ENCODE measurements at regions not wholly inside any gene's neighbourhood (a gene's known extent, or its start where the extent isn't known, plus 50 kb on each side); places are given as distances from the start of the nearest gene placed in this dataset.

DNA sequence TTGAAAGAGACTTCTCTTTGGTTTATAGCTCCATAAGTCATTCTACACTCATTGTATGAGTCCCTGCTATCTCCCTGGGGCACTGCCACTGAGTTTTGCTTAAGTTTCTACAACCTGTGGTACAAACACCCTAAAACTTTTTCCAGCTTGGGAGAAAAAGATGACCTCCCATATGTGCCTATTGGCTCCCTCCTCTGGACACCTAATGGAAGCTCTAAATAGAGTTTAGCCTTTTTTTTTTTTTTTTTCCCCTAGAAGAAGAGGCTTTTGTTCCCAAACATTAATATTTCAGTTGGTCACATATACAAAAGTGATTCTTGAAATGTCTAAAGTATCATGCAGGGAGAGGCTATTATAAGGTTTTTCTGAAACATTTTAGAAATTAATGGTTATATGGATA, 547.2 kb upstream of the TMEFF2 start:
- TF ChIP-seq, protein P1, sequence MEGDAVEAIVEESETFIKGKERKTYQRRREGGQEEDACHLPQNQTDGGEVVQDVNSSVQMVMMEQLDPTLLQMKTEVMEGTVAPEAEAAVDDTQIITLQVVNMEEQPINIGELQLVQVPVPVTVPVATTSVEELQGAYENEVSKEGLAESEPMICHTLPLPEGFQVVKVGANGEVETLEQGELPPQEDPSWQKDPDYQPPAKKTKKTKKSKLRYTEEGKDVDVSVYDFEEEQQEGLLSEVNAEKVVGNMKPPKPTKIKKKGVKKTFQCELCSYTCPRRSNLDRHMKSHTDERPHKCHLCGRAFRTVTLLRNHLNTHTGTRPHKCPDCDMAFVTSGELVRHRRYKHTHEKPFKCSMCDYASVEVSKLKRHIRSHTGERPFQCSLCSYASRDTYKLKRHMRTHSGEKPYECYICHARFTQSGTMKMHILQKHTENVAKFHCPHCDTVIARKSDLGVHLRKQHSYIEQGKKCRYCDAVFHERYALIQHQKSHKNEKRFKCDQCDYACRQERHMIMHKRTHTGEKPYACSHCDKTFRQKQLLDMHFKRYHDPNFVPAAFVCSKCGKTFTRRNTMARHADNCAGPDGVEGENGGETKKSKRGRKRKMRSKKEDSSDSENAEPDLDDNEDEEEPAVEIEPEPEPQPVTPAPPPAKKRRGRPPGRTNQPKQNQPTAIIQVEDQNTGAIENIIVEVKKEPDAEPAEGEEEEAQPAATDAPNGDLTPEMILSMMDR (IDR thresholded peaks at IDR 0.05): no peak
- TF ChIP-seq POLR2AphosphoS5 (IDR thresholded peaks at IDR 0.05) (no peak), POLR2A (IDR thresholded peaks at IDR 0.05) (no peak)
- Histone ChIP-seq H3K27me3 (no peaks in the 10 kb centered on the region), H3K27ac (no peak overlapping the region), H3K9me3 (no peaks in the 10 kb centered on the region), H3K36me3 (no peaks in the 10 kb centered on the region), H3K4me1 (no peaks in the 10 kb centered on the region), H3K4me3 (no peak overlapping the region)
- DNase-seq (ENCODE audit: low spot score in 2 of 2): no peak
- intact Hi-C loops (cut with DNase I; ENCODE audit: low total_unique reads): no loop called here

DNA sequence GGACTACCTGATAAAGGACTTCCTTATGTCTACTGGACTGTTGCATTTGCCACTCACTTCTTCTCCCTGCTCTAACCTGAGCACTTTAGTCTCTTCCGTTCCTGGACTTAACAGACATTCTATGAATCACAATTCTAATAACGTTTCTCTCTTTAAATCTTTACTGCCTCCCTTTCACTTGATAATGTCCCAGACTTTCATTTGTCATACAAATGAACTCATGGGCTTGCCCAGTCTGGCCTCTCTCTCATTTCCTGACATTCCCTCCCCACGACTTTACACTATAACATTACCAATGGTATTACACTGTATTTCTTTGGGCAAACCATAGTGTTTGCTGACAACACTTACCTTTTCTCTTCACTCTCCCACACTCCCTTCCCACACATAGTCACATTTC, 540.7 kb upstream of the TMEFF2 start:
- no peak overlapping the region for H3K27ac ChIP-seq
- TF ChIP-seq POLR2AphosphoS5 (IDR thresholded peaks at IDR 0.05): no peak
- no peak for TF ChIP-seq POLR2A (IDR thresholded peaks at IDR 0.05)
- TF ChIP-seq, protein P1 (IDR thresholded peaks at IDR 0.05): no peak
- intact Hi-C loops (cut with DNase I; ENCODE audit: low total_unique reads): no loop called here
- no peaks in the 10 kb centered on the region for H3K4me1 ChIP-seq
- no peaks in the 10 kb centered on the region for H3K36me3 ChIP-seq
- no peak for DNase-seq (ENCODE audit: low spot score in 2 of 2)
- no peaks in the 10 kb centered on the region for H3K9me3 ChIP-seq
- no peak overlapping the region for H3K4me3 ChIP-seq
- H3K27me3 ChIP-seq: no peaks in the 10 kb centered on the region

DNA sequence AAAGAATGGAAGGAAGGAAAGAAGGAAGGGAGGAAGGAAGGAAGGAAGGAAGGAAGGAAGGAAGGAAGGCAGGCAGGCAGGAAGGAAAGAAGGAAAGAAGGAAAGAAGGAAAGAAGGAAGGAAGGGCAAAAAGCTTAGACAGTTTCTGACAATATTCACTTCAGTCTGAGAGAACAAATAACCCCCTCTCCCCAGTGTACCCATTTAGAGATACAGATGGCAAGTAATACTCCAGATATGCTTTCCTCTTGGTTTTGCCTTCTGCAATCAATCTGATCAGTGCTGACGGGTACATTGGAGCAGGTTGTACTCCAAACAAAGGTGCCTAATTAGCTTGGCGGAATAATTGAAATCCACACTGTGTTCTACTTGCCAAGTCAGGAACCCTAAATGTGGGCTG, 534.6 kb upstream of the TMEFF2 start:
- DNase-seq (ENCODE audit: low spot score in 2 of 2): no peak
- intact Hi-C loops (cut with DNase I; ENCODE audit: low total_unique reads): no loop called here
- Histone ChIP-seq H3K27me3 (no peaks in the 10 kb centered on the region), H3K36me3 (no peaks in the 10 kb centered on the region), H3K4me3 (no peak overlapping the region), H3K27ac (no peak overlapping the region), H3K9me3 (no peaks in the 10 kb centered on the region), H3K4me1 (no peaks in the 10 kb centered on the region)
- no peak for TF ChIP-seq POLR2AphosphoS5 (IDR thresholded peaks at IDR 0.05)
- TF ChIP-seq, protein P1 (IDR thresholded peaks at IDR 0.05): no peak
- TF ChIP-seq POLR2A (IDR thresholded peaks at IDR 0.05): no peak

GRCh38 chr2:192725991-192726390, 531.3 kb upstream of the TMEFF2 start:
- intact Hi-C loops (cut with DNase I; ENCODE audit: low total_unique reads): no loop called here
- no peak for DNase-seq (ENCODE audit: low spot score in 2 of 2)
- no peaks in the 10 kb centered on the region for H3K27me3 ChIP-seq
- no peaks in the 10 kb centered on the region for H3K4me1 ChIP-seq
- no peak for TF ChIP-seq POLR2A (IDR thresholded peaks at IDR 0.05)
- no peaks in the 10 kb centered on the region for H3K36me3 ChIP-seq
- no peak overlapping the region for H3K27ac ChIP-seq
- H3K9me3 ChIP-seq: no peaks in the 10 kb centered on the region
- H3K4me3 ChIP-seq: no peak overlapping the region

DNA sequence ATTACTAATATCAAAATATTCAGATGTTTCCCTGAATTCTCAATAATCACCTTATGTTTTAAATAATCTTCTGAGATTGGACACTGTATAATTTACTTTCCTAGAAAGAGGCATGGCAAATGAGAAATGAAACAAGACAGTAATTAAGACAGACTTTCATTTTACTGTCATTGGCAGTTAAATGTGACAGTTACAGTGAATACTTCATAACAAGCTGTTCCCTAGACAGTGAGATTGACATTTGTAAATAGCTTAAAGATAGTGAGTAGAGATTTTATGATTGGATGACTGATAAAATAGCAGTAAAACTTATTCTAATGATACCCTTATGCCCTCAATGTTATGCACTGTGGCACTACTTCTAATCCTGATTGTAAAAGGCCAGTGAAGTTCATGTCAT, 524.9 kb upstream of the TMEFF2 start:
- peaks cover 3% of the 10 kb centered on the region for H3K36me3 ChIP-seq
- no peak overlapping the region for H3K27ac ChIP-seq
- H3K9me3 ChIP-seq: no peaks in the 10 kb centered on the region
- no peaks in the 10 kb centered on the region for H3K4me1 ChIP-seq
- H3K27me3 ChIP-seq: no peaks in the 10 kb centered on the region
- no peak for DNase-seq (ENCODE audit: low spot score in 2 of 2)
- intact Hi-C loops (cut with DNase I; ENCODE audit: low total_unique reads): no loop called here
- no peak overlapping the region for H3K4me3 ChIP-seq
- TF ChIP-seq POLR2AphosphoS5 (IDR thresholded peaks at IDR 0.05): no peak
- TF ChIP-seq, protein P1 (IDR thresholded peaks at IDR 0.05): no peak
- TF ChIP-seq POLR2A (IDR thresholded peaks at IDR 0.05): no peak

DNA sequence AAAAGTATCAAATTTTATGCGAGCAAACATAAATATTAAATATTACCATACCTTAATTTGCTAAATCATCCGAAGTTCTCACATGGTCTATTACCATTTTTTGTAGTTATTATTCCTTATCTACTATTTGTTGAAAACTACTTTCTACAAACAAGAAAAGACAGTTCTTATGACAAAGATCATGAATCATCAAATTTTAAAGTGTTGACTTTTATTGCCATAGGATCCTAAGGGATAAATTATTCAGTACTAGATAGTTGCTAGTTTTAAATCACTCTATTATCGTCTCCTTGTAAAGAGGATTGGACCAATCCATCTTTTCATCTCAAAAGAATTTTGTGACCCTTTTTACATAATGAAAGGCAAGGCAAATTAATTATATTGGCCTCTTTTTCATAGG, 523.6 kb upstream of the TMEFF2 start:
- H3K4me3 ChIP-seq: no peak overlapping the region
- H3K9me3 ChIP-seq: no peaks in the 10 kb centered on the region
- no peak for DNase-seq (ENCODE audit: low spot score in 2 of 2)
- intact Hi-C loops (cut with DNase I; ENCODE audit: low total_unique reads): no loop called here
- TF ChIP-seq, protein P1 (IDR thresholded peaks at IDR 0.05): no peak
- TF ChIP-seq POLR2AphosphoS5 (IDR thresholded peaks at IDR 0.05) (no peak), POLR2A (IDR thresholded peaks at IDR 0.05) (no peak)
- H3K4me1 ChIP-seq: no peaks in the 10 kb centered on the region
- peaks cover 3% of the 10 kb centered on the region for H3K36me3 ChIP-seq
- no peak overlapping the region for H3K27ac ChIP-seq
- H3K27me3 ChIP-seq: no peaks in the 10 kb centered on the region

Measured in breast epithelium (tissue), 4 donors.